HG03175 (cell line): ENCODE measurements at regions not wholly inside any gene's neighbourhood (a gene's known extent, or its start where the extent isn't known, plus 50 kb on each side); places are given as distances from the start of the nearest gene placed in this dataset.

Source experiments
- ATAC-seq: cut with Tn5 transposase; IDR thresholded peaks from one replicate; pipeline ENCODE4 v1.9.1; 2021; ENCODE audit warnings: mild to moderate bottlenecking, moderate library complexity; ENCODE audit not compliant: unreplicated experiment

DNA sequence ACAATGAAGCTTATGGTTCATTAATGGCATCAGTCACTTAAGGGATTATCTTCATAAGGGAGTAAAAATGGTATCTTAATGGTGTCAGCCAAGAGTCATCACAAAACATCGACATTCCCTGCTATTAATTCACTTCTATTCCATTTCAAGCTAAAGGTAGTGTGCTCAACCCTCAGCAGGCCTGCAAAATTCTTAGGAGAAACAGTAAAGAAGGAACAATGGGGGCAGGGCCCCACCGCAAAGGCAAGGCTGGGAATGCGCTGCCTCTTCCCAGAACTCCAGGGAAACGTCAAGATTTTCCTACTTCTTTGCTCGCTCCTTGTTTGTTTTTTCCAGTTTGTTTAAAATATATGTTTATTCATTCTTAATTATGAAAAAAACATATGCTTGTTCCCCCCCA, 187.3 kb upstream of the TSC22D2 start:
- no peak for ATAC-seq

DNA sequence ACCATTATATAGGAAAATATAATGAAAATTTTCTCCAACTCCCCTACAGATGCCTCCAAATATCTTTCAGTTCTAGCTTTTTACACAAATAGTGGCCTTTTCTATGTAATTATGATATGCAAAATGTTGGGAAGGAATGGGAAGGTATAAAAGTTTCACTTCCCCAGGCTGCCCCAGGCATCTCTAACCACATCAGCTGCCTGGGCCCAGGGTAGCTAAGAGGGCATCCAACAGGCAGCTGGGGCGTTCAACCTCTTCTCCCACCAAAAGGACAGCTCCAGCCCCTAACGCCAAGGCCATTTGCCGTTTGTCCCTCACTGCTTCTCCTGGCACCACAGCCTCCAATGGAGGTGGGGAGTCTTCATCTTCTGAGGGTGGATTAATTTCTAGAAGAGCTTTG, 188.1 kb upstream of the TSC22D2 start:
- ATAC-seq: no peak

DNA sequence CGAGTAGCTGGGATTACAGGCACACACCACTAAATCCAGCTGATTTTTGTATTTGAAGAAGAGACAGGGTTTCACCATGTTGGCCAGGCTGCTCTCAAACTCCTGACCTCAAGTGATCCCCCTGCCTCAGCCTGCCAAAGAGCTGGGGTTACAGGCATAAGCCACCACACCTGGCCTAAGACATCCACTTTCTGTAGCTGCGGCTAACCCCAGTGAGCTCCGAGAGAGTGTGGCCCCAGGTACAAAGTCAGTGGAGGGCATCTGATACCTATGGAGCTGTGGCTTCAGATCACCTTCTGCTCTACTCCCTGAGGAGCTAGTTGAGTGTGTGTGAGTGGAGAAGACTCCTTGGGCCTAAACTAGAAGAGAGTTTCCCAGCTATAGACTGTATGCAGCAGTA, 189.3 kb upstream of the TSC22D2 start:
- no peak for ATAC-seq

DNA sequence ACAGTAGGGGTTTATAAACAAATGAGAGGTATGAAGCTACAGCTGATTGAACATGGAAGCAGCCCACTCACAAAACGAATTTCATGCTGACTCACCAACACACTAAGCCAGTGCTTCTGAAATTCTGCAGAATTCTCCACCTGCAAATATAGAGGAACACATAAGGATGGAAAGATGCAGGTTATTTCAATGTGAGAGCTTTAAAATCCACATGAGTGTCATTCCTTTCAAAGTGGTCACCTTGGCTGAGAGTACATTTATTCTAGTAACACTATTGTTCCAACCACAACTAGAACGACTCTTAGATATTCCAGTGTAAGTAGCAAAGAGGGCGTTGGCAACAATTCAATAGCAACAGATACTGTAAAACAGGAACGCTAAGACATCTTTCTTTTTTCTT, 189.9 kb upstream of the TSC22D2 start:
- no peak for ATAC-seq

DNA sequence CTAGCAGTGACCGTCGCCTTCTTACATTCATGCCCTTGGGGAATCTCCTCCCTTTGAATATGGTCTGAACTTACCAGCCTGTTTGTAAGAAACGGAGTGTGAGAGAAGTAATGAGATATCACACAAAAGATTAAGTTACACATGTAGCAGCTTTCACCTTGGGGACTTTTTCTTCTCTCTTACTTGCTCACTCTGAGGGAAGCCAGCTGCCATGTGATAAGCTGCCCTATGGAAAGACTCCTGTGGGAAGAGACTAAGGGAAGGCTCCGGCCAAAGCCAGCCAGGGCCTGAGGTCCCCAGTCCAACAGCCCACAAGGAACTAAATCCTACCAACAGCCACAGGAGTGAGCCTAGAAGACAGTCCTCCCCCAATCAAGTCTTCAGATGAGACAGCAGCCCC, 190.4 kb upstream of the TSC22D2 start:
- ATAC-seq: no peak

DNA sequence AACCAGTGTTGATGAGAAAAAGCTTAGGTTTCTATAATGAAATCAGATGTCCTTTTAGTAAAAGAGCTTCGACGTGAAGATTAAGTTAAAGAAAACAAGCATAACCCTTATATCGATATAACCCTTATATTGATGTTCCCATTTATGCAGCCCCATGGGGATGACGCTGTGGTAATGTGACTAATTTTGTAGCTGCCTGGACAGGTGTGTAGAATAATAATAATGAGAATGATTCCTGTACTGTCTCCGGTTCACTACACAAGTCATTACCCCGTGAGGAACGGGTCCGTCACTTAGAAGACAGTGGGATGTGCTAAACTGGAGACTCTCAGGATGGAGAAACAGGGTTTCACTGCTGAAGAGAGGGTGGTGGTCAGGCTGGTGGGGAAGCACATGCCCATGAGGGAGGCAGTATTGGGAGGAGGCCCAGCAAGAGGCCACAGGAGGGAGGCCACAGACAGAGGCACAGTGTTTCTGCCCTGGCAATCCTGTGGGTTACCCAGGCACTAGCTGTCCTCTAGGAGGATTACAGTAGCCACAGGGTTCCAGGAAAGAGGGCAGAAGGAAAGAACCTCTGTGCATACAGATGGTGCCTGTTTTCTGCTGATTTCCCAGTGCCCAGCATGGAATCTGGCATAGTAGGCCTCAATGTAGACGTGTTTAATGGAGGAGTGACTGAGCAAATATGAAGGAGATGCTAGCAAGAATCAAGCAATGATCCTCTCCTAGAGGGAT, 191.1 kb upstream of the TSC22D2 start:
- ATAC-seq: no peak

DNA sequence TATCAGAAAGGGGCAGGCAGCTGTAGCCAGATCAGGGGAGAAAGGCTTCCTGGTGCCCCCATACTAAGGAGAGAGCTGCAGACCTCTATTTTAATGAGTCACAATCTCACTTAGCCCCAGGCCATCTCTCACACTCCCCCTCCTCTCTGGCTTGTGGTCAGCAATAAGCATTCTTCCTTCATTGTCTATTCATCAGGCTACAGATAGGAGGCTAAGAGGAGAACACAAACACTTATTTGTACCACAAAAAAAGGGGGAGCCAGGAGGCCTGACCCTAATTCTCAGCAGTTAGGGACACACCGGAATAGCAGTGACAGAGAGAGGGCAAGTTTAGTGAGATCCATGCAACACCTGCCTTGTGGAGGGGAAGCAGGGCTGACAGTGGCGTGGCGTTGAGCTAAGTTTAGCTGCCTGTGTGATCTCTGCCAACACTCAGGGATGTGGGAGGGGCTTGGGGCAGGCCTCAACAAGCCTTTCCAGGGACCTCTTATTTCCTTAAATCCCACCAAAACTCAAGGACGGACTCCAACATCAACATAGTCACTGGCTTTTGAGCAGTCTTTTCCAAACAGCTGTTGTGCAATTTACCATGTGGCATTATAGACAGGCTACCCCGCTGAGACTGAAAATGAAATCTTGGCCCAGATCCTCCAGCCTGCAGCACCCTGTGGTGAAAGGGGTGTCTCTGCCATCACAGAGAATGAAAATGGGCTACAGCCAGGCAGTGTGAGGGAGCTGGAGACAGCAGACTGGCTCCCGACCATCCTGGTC, 191.9 kb upstream of the TSC22D2 start:
- no peak for ATAC-seq

DNA sequence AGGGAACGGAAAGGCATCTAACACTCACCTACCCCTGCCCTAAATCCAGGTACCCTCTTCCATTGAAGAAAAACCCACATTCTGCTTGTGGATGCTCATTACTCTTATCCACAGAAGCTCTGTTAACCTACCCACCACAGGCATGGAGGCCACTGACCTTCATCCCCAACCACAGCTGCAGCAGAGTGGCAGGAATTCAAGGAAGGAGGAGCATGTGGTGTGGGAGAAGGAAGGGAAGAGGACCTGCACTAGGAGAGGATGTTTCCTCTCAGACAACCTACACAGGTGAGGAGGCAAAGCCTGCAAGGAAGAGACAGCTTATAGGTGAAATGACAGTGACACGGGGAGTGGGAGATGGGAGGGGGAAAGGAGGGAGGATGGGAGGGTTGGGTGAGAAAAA, 192.5 kb upstream of the TSC22D2 start:
- ATAC-seq: no peak

DNA sequence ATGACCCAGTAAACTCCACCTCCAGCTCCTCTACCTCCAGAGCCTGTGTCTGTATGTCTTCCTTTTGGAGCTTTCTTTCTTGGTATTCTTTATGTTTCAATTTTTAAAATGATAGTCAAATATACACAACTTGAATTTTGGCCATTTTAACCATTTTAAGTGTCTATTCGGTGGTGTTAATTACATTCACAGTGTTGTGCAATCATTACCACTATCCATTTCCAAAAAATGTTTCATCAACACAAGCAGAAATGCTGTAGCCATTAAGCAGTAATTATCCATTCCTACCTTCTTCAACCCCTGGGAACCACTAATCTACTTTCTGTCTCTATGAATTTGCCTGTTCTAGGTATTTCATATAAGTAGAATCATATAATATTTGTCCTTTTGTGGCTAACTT, 194.5 kb upstream of the TSC22D2 start:
- ATAC-seq: no peak

DNA sequence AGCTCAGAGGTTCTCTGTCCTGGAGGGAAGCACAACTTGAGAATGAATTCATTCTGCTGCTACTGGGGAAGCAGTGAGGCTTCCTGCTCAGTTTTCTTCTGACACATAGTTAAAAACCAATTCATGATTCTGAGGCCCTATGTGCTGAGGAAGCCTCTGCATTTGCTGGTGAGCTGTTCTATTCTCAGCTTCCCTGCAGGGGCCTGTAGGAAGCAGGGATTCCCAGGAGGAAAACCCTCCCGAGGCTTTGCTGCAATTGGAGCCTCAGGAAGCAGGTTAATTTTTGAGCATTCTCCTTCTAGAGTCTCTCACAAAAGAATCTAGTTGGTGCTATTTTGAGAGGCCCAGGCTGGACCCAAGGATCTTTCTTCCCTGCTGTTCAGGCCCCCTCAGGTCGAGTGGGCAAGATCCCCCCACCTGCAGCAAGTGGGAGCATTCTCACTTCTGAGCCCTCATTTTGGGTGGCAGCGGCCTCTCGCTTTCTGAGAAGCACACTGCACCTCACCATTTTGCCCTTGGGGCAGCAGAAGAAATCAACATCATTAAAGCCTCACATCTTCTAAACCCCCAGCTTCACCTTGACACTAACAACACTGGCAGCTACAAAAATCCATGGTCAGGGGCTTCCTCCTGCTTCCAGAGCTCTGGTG, 197.5 kb upstream of the TSC22D2 start:
- no peak for ATAC-seq

DNA sequence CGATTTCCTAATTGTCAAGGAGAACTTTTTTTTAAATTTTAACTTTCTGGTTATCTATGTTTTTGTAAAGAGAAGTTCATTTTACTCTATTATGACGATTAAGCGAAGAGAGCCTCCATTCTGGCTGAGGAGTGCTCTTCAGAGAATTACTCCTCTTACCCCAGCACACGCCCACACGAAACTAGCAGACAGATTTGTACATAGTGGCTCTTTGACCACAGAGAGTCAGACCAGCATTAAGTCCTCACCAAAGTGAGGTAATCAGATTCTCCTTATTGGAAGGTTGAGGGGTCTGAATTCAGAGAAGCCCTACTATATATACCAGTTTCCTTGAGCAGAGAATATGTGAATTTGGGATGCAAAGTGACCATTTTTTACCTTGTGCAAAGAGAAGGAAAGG, 204.8 kb upstream of the TSC22D2 start:
- no peak for ATAC-seq

DNA sequence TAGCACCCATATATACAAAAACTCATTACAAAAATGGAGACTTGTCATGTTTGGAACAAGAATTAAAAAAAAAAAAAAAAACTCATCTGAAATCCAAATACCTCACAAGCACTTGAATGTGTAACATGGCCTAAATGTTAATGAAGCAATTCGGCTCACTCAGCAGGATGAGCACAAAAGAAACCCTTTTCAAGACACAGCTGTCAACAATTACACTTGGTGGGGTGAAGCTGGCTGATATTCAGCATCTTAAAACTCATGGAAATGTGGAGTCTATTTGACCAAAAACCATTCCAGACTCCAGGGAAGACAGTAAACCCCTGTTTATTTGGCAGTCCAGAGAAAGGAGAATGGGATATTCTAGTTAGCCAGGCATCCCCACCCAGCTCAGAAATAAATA, 205.4 kb upstream of the TSC22D2 start:
- ATAC-seq: no peak

DNA sequence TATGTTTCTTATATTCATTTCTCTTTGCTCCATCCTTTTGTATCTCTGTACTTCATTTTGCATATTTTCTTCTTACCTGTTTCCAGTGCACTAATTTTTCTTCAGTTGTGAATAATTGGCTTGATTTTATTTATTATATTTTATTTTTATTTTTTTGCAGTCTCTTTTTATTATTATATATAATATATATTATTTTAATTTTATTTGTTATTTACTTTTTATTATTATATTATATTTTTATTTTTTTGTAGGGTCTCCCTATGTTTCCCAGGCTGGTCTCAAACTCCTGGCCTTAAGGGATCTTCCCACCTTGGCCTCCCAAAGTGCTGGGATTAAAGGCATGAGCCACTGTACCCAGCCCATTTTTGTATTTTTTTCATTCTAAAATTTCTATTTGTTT, 213.1 kb upstream of the TSC22D2 start:
- no peak for ATAC-seq

DNA sequence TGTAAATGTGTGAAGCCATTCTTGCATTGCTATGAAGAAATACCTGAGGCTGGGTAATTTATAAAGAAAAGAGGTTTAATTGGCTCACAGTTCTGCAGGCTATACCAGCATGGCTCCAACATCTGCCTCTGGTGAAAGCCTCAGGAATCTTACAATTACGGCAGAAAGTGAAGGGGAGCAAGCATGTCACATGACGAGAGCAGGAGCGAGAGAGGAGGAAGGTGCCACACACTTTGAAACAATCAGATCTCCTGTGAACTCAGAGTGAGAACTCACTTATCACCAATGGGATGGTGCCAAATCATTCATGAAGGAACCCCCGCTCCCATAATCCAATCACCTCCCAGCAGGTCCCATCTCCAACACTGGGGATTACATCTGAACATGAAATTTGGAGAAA, 213.6 kb upstream of the TSC22D2 start:
- no peak for ATAC-seq

DNA sequence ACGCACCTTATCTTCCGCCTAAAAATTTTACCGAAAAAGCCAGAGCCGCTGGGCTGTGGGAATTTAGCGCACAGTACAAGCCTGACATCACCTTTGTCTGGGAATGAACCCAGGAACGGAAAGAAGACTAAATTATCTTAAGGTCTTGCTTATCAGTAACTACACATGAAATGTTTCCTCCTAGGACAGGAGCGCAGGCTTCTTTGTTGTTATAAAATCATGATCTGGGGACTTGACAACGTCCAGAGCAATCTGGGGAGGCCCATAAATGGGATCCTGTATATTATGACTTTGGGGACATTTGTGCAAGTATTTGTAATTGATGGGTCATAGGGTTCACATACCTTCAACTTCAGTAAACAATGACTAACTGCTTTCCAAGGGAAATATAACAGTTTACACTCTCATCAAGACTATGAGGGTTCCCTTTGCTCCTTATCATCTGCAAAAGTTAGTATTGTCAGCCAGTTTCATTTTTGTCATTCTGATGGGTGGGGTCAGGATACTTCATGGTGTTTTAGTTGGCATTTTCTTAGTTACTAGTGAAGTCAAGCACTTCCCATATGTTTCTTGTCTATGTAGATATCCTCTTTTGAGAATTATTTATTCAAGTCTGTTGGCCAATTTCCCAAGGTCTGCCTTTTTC, 213.9 kb upstream of the PFN2 start:
- ATAC-seq: no peak

DNA sequence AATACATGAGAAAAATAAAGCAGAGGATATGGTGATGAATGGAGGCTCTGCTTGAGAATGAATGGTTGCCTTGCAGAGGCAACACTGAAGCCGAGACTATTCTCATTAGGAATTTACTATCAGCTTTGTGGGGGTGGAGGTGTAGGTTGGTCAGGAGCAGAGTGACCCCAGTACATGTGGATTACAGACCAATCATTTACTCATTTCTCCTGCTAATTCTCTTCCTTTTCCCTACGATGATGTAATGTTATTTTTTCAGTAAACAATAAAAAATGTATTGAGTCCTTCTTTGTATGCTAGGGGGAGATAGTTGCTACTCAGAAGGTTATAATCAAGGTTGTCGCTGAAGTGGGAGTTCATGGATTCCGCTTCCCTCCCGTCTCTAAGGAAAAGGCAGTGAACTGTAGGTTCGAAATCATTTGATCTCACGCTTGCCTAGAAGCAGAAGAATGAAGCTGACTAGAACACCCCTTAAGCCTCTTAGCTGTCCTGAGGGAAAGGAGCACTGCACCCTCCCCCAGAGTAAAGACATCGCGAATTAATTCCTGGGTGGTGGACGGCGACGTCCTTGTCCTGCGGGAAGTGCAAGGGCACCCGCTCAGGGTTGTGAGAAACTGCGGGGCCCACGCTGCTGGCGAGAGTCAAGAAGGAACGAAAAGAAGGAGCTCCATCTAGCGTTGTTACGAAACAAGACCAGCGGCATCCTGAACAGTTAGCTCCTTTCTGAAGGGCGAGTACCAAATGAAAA, 213.2 kb upstream of the PFN2 start:
- ATAC-seq: peak; percentile 82

DNA sequence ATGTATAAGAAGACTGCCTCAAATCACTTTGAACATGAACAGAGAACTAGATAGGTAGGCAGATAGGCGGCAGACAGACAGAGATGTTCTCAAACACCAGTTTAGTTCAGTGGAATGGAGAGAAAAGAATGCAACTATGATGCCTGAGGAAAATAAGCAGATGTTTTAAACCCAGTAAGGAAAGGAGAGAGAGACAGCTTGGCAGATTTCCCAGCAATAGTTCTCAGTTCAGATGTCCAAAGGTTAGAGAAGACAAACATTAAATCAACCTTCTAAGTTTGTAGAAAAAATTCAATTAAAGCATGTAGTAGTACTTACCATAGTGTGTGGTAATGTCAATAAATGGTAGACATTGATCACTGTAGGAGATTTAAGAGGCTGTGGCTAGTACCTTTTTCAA, 209.6 kb upstream of the PFN2 start:
- ATAC-seq: no peak

DNA sequence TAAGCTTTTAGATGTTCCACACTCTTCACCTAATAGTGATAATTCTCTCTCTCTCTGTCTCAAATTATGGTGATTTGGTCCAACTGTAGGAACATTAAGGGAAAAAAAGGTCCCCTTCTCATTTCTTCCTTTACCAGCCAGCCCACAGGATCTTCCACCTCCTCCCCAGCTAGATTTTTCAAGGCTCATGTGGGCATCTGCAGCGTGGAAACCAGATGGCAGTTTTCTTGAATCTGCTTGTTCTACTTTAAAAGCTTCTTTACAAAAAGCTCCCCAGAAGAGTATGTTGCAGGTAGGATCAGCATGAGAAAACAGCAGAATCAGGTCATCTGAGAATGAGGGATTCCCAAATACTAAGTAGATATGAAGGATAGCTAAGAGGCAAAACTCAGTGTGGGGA, 208.6 kb upstream of the PFN2 start:
- no peak for ATAC-seq

DNA sequence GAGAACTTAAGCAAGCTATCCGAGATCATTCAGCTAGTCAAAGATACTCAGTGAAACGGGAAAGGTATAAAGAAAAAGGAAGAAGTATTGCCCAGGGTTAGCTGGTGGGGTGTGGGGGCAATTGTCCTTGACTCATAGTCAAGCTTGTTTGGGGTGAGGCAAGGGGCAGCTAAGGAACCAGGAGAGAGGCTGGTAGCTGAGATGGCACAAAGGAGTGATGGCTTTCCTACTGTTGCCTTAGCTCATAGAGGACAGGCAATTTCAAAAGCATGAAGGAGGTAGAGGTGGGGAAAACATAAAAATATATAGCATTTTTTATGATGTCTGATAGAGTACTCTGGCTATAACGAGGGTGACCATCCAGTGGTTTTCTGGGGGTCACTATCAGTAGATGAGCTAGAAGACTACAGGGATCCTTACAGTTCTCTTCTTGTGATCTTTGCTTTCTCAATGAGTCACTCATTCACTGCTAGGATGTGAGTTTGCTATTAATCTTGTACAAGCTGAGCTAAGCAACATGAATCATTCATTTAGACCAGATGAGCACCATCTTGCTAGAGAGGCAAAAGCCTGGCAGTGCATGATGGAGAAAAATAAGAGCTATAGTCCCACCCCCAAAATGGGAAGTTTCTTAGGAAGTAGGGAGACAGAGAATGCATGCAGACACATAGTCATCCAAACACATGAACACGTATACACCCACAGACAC, 207.1 kb upstream of the PFN2 start:
- no peak for ATAC-seq

DNA sequence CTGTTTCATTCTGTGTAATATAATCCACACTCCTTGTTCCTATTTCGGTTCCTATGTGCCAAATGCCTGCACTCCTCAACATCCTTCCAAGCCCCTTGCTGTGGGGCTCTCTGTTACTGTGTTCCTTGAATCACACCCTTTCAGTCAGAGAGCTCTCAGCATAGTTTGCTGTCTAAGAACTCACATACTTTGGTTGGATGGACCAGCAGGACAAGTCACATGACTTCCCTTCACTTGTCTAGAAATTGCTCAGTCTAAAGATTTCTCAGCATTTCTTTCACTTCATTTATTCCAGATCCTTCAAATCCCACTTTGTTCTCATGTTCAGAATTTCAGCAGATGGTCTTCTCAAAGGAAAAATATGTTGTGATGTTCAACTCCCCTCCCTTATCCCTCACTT, 203.5 kb upstream of the PFN2 start:
- no peak for ATAC-seq
